Erythroblast (primary cell): ENCODE measurements at regions not wholly inside any gene's neighbourhood (a gene's known extent, or its start where the extent isn't known, plus 50 kb on each side); places are given as distances from the start of the nearest gene placed in this dataset.

ENCODE experiments used
- GATA1 ChIP-seq: IDR thresholded peaks from 2 replicates; pipeline ENCODE4 v1.6.1; 2011; ENCODE audit warnings: low read depth, mild to moderate bottlenecking, control low read depth, low read length, moderate library complexity
- POLR2A ChIP-seq: IDR thresholded peaks from 2 replicates; pipeline ENCODE4 v1.6.1; 2011; ENCODE audit warnings: mild to moderate bottlenecking, low read length

DNA sequence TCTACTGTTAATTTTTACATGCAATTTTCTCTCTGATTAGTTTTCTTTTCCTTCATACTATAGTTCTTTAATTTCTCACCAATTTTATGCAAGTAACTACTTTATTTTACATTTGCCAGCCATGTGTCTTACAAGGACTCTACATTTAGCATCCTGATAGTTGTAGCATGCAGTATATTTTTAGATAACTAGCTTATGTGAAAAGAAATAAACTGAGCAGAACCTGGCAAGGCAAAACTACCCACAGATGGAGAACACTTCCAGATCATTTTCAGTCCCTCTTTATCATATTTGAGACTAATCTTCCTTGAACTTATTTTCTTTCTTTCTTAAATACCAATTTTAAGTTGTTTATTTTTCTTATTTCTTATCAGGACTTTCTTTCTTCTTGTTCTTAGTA is 943.6 kb downstream of the LRFN5 start:
- no peak for TF ChIP-seq POLR2A
- no peak for TF ChIP-seq GATA1
